K562 (cell line): ENCODE measurements at regions not wholly inside any gene's neighbourhood (a gene's known extent, or its start where the extent isn't known, plus 50 kb on each side); places are given as distances from the start of the nearest gene placed in this dataset.

ENCODE experiments used
- ATAC-seq: fragments of 200-7000 bp; cut with Tn5 transposase; 3 replicates; pipeline ENCODE4 v1.9.1; 2020; ENCODE audit warnings: moderate library complexity
- BruUV-seq: library from RNA; stranded (reverse); fragments of 400-500 nt; replicated peaks from 2 replicates; lab custom pipeline; 2021; lab: Mats Ljungman, UMichigan
- CTCF ChIA-PET: fragments of 300-600 bp; formaldehyde crosslinking; extraction: SDS; loops from one replicate; lab custom pipeline; 2021; ENCODE audit warnings: low intra/inter-chr PET ratio; lab: Yijun Ruan, JAX
- POLR2A ChIA-PET: fragments of 300-600, 350-650 bp; sonication (Branson Sonifier 250); formaldehyde crosslinking; extraction: SDS; loops from one replicate; lab custom pipeline; 2021; ENCODE audit warnings: antibody characterized with exemption, inconsistent platforms; lab: Yijun Ruan, JAX
- DNase-seq, 4 experiments: peaks; one replicate each; pipeline versions ENCODE4 v3.0.0 to v3.0.0-alpha.2; 2011 to 2018; ENCODE audit warnings: low spot score in 3 of 4, mixed read lengths in 3 of 4; ENCODE audit errors: extremely low read depth in 1 of 4
- FAIRE-seq: peaks from 2 replicates; lab custom pipeline; 2011; peaks lifted over from hg19 to GRCh38; lab: Jason Lieb, UNC
- H2AFZ ChIP-seq: 2 replicates; pipeline ENCODE4 v1.6.0; 2011; ENCODE audit warnings: low read depth, low read length, control low read depth, inconsistent platforms
- H3K27ac ChIP-seq: fragments of 200-600 bp; 3 replicates; pipeline ENCODE4 v1.8.0; 2011; ENCODE audit warnings: low read depth, mild to moderate bottlenecking, control low read depth, inconsistent platforms, low read length, moderate library complexity, mixed read lengths; ENCODE audit errors: extremely low read depth
- H3K27me3 ChIP-seq, 2 experiments: fragments of 300-600 bp in 1 of 2; 2 replicates in 1 of 2; 3 replicates in 1 of 2; pipeline versions ENCODE4 v1.6.0 to v1.8.0; 2011; ENCODE audit warnings: inconsistent platforms in 2 of 2, low read length in 2 of 2, mild to moderate bottlenecking in 1 of 2, mixed read lengths in 1 of 2, moderate library complexity in 1 of 2; ENCODE audit not compliant: control insufficient read depth in 2 of 2, insufficient read depth in 2 of 2
- H3K36me3 ChIP-seq: fragments of 300-600 bp; 3 replicates; pipeline ENCODE4 v1.8.0; 2011; ENCODE audit warnings: mild to moderate bottlenecking, low read length, inconsistent platforms; ENCODE audit not compliant: control insufficient read depth, insufficient read depth
- H3K4me1 ChIP-seq, 2 experiments: fragments of 200-600 bp in 1 of 2; replicated peaks in 1 of 2; 2 replicates in 1 of 2; 3 replicates in 1 of 2; pipeline versions ENCODE4 v1.5.1 to v1.8.0; 2011; ENCODE audit warnings: inconsistent platforms in 2 of 2, low read length in 2 of 2, mild to moderate bottlenecking in 1 of 2, mixed read lengths in 1 of 2, moderate library complexity in 1 of 2; ENCODE audit not compliant: control insufficient read depth in 2 of 2, insufficient read depth in 2 of 2
- H3K4me2 ChIP-seq: 2 replicates; pipeline ENCODE4 v1.6.1; 2011; ENCODE audit warnings: low read length, control low read depth, inconsistent platforms, mixed read lengths; ENCODE audit not compliant: insufficient read depth
- H3K4me3 ChIP-seq: fragments of 200-600 bp; sonication (generic), shearing (Covaris generic); 2 replicates; pipeline ENCODE4 v1.5.1; 2016; ENCODE audit warnings: control low read depth, inconsistent platforms
- H3K79me2 ChIP-seq: fragments of 200-600 bp; 3 replicates; pipeline ENCODE4 v1.8.0; 2011; ENCODE audit warnings: low read length, inconsistent platforms; ENCODE audit not compliant: control insufficient read depth, insufficient read depth
- H3K9ac ChIP-seq, 2 experiments: 2 replicates each; pipeline versions ENCODE4 v1.6.0 to v1.6.1; 2011; ENCODE audit warnings: low read depth in 2 of 2, low read length in 2 of 2, control low read depth in 1 of 2, inconsistent platforms in 1 of 2, mild to moderate bottlenecking in 1 of 2, mixed read lengths in 1 of 2; ENCODE audit not compliant: insufficient read depth in 1 of 2
- H3K9me1 ChIP-seq: one replicate; pipeline ENCODE4 v1.6.0; 2011; ENCODE audit warnings: inconsistent platforms, mild to moderate bottlenecking, low read length, moderate library complexity; ENCODE audit not compliant: control insufficient read depth, insufficient read depth
- H3K9me3 ChIP-seq: replicated peaks from 2 replicates; pipeline ENCODE4 v1.5.1; 2011; ENCODE audit warnings: low read depth, low read length, inconsistent platforms; ENCODE audit not compliant: control insufficient read depth, insufficient read depth
- H4K20me1 ChIP-seq: replicated peaks from 2 replicates; pipeline ENCODE4 v1.6.1; 2011; ENCODE audit warnings: low read length, inconsistent platforms, mixed read lengths; ENCODE audit not compliant: control insufficient read depth, insufficient read depth
- CSDE1 ChIP-seq, 2 experiments: fragments of 450-650 bp; IDR thresholded peaks; 2 replicates each; pipeline ENCODE4 v1.6.1; 2016; ENCODE audit warnings: mild to moderate bottlenecking in 1 of 2
- E2F1 ChIP-seq: sonication (generic); formaldehyde crosslinking; IDR thresholded peaks from 2 replicates; pipeline ENCODE4 v1.8.1; 2023; ENCODE audit warnings: mild to moderate bottlenecking, missing genetic modification reagents, moderate library complexity
- GTF3C2 ChIP-seq: IDR thresholded peaks from 3 replicates; pipeline ENCODE4 v1.6.1; 2011; ENCODE audit warnings: borderline replicate concordance, mild to moderate bottlenecking, moderate library complexity; ENCODE audit not compliant: insufficient read length; ENCODE audit errors: extremely low read depth
- KDM5B ChIP-seq: fragments of 200-600 bp; sonication (generic); IDR thresholded peaks from 2 replicates; pipeline ENCODE4 v1.6.1; 2012; ENCODE audit warnings: low read depth, mild to moderate bottlenecking, moderate library complexity, low read length, control low read depth, inconsistent platforms; ENCODE audit not compliant: insufficient replicate concordance
- MTA2 ChIP-seq: fragments of 450-650 bp; IDR thresholded peaks from 2 replicates; pipeline ENCODE4 v1.6.1; 2016; ENCODE audit warnings: low read depth
- NR0B1 ChIP-seq: fragments of 450-650 bp; IDR thresholded peaks from one replicate; pipeline ENCODE4 v1.6.1; 2018; ENCODE audit warnings: mild to moderate bottlenecking, moderate library complexity; ENCODE audit not compliant: partially characterized antibody
- SAFB ChIP-seq: fragments of 200-400 bp; formaldehyde crosslinking; IDR thresholded peaks from 2 replicates; pipeline ENCODE4 v1.6.1; 2017; ENCODE audit warnings: low read depth, low read length, borderline replicate concordance
- USF2 ChIP-seq: sonication (generic); formaldehyde crosslinking; IDR thresholded peaks from 2 replicates; pipeline ENCODE4 v1.5.0; 2020; ENCODE audit warnings: missing genetic modification reagents
- ZKSCAN8 ChIP-seq: fragments of 200-800 bp; sonication (Bioruptor generic); IDR thresholded peaks from 2 replicates; pipeline ENCODE4 v1.6.1; 2016; ENCODE audit warnings: missing genetic modification characterization, missing compliant biosample characterization
- ZNF143 ChIP-seq: sonication (generic); formaldehyde crosslinking; IDR thresholded peaks from 2 replicates; pipeline ENCODE4 v1.9.0; 2022; ENCODE audit warnings: mild to moderate bottlenecking, missing genetic modification reagents
- WGBS: fragments of 100-300 bp; shearing (Covaris generic); methylation state at CpG from one replicate; pipeline ENCODE4 v1.1.6; 2016; ENCODE audit warnings: low coverage, mixed read lengths; ENCODE audit not compliant: insufficient coverage; ENCODE audit errors: missing lambda C conversion rate; 5-methylcytosine and 5-hydroxymethylcytosine counted together
- in situ Hi-C: fragments of 300-500 bp; cut with MboI; formaldehyde crosslinking; loops from 4 replicates; pipeline ENCODE4 v1.15.0; 2018; ENCODE audit warnings: inconsistent platforms, mixed read lengths
- intact Hi-C: fragments of 100-400 bp; cut with micrococcal nuclease; formaldehyde crosslinking; loops from 2 replicates; pipeline ENCODE4 v1.14.2; 2022

- TF ChIP-seq NR0B1 (no peak), ZKSCAN8 (CRISPR knock-in tag) (no peak), KDM5B (no peak), ZNF143 (CRISPR knock-in tag) (no peak), E2F1 (CRISPR knock-in tag) (no peak), CSDE1 (IDR thresholded peaks at IDR 0.05) (no peak), USF2 (CRISPR knock-in tag) (no peak)
These were observed 222.5 kb downstream of the AHR start (continued) for GRCh38 chr7:17520941-17521340.

- Histone ChIP-seq H3K27me3 (no peaks in the 10 kb centered on the region), H3K4me1 (no peaks in the 10 kb centered on the region), H2AFZ (no peak overlapping the region), H3K4me3 (no peak overlapping the region), H4K20me1 (no peaks in the 10 kb centered on the region), H3K36me3 (no peaks in the 10 kb centered on the region), H3K9me3 (no peaks in the 10 kb centered on the region), H3K27ac (no peak overlapping the region), H3K9ac (no peak overlapping the region), H3K4me2 (no peak overlapping the region), H3K79me2 (no peaks in the 10 kb centered on the region), H3K9me1 (no peaks in the 10 kb centered on the region)
- in situ Hi-C loops = no loop called here
- CTCF ChIA-PET = no interaction called here
- DNase-seq (no peak), ATAC-seq (no peak), FAIRE-seq (no peak)
- POLR2A ChIA-PET = no interaction called here
- WGBS = 0% methylated on average over 2 of the region's 2 CpGs
- no TSS peak for BruUV-seq
- TF ChIP-seq GTF3C2 (no peak), SAFB (no peak), MTA2 (no peak)
- intact Hi-C loops = no loop called here
These were observed 223.0 kb downstream of the AHR start for GRCh38 chr7:17521437-17521836.
